Endothelial cell of umbilical vein (primary cell): ENCODE measurements at regions not wholly inside any gene's neighbourhood (a gene's known extent, or its start where the extent isn't known, plus 50 kb on each side); places are given as distances from the start of the nearest gene placed in this dataset.

ENCODE experiments used
- BruUV-seq: library from RNA; stranded (reverse); fragments of 400-500 nt; replicated peaks from 2 replicates; lab custom pipeline; 2021; lab: Mats Ljungman, UMichigan
- CTCF ChIA-PET: fragments of 300-600, 350-600 bp; sonication (Branson Sonifier 250); formaldehyde crosslinking; loops from one replicate; lab custom pipeline; 2021; ENCODE audit warnings: antibody characterized with exemption, inconsistent platforms; lab: Charles Lee
- POLR2A ChIA-PET: fragments of 300-600, 350-600 bp; sonication (Branson Sonifier 250); formaldehyde crosslinking; loops from one replicate; lab custom pipeline; 2021; ENCODE audit warnings: antibody characterized with exemption, inconsistent platforms; lab: Charles Lee
- DNase-seq: peaks from one replicate; pipeline ENCODE4 v3.0.0-alpha.2; 2011; ENCODE audit warnings: low read depth, low spot score
- FAIRE-seq: peaks from 2 replicates; lab custom pipeline; 2011; peaks lifted over from hg19 to GRCh38; lab: Jason Lieb, UNC
- H2AFZ ChIP-seq: 2 replicates; pipeline ENCODE4 v1.6.0; 2012; ENCODE audit warnings: low read depth, low read length, control low read depth, inconsistent platforms
- H3K27ac ChIP-seq: 2 replicates; pipeline ENCODE4 v1.5.1; 2011; ENCODE audit warnings: low read depth, mild to moderate bottlenecking, control low read depth, low read length, moderate library complexity; ENCODE audit not compliant: insufficient read depth
- H3K27me3 ChIP-seq, 2 experiments: 2 replicates each; pipeline versions ENCODE4 v1.6.0 to v1.6.1; 2011; ENCODE audit warnings: low read length in 2 of 2, mixed read lengths in 1 of 2; ENCODE audit not compliant: control insufficient read depth in 2 of 2, insufficient read depth in 2 of 2
- H3K36me3 ChIP-seq, 2 experiments: 2 replicates in 1 of 2; 3 replicates in 1 of 2; pipeline ENCODE4 v1.5.1; 2011; ENCODE audit warnings: low read length in 2 of 2, mild to moderate bottlenecking in 1 of 2, moderate library complexity in 1 of 2; ENCODE audit not compliant: control insufficient read depth in 2 of 2, insufficient read depth in 2 of 2; ENCODE audit errors: extremely low read depth in 1 of 2
- H3K4me1 ChIP-seq: 3 replicates; pipeline ENCODE4 v1.5.1; 2011; ENCODE audit warnings: mild to moderate bottlenecking, low read length; ENCODE audit not compliant: control insufficient read depth, insufficient read depth; ENCODE audit errors: extremely low read depth
- H3K4me2 ChIP-seq: 2 replicates; pipeline ENCODE4 v1.6.1; 2011; ENCODE audit warnings: low read length, control low read depth, mixed read lengths; ENCODE audit not compliant: insufficient read depth
- H3K4me3 ChIP-seq, 3 experiments: fragments of 200-600 bp in 1 of 3; sonication (generic), shearing (Covaris generic) in 1 of 3; replicated peaks in 1 of 3; 2 replicates each; pipeline ENCODE4 v1.5.1; 2011 to 2016; ENCODE audit warnings: control low read depth in 3 of 3, low read length in 3 of 3, mild to moderate bottlenecking in 2 of 3, inconsistent platforms in 1 of 3, low read depth in 1 of 3, moderate library complexity in 1 of 3; ENCODE audit not compliant: insufficient read depth in 1 of 3
- H3K79me2 ChIP-seq: 2 replicates; pipeline ENCODE4 v1.6.0; 2012; ENCODE audit warnings: low read length, inconsistent platforms; ENCODE audit not compliant: control insufficient read depth, insufficient read depth
- H3K9ac ChIP-seq: replicated peaks from 2 replicates; pipeline ENCODE3; 2011; ENCODE audit warnings: low read length, control low read depth; ENCODE audit not compliant: insufficient read depth; ENCODE audit errors: extremely low read depth
- H3K9me1 ChIP-seq: replicated peaks from 3 replicates; pipeline ENCODE4 v1.6.0; 2011; ENCODE audit warnings: mild to moderate bottlenecking, low read length; ENCODE audit not compliant: control insufficient read depth, insufficient read depth; ENCODE audit errors: extremely low read depth
- H3K9me3 ChIP-seq: replicated peaks from 2 replicates; pipeline ENCODE4 v1.5.1; 2012; ENCODE audit warnings: low read length, inconsistent platforms; ENCODE audit not compliant: control insufficient read depth, insufficient read depth
- H4K20me1 ChIP-seq: replicated peaks from 2 replicates; pipeline ENCODE3; 2011; ENCODE audit warnings: mild to moderate bottlenecking, low read length; ENCODE audit not compliant: control insufficient read depth, insufficient read depth; ENCODE audit errors: extremely low read depth
- EZH2 ChIP-seq: IDR thresholded peaks from 2 replicates; pipeline ENCODE4 v1.6.1; 2012; ENCODE audit warnings: borderline replicate concordance, low read depth, mild to moderate bottlenecking, moderate library complexity, low read length, inconsistent platforms; ENCODE audit not compliant: severe bottlenecking
- FOS ChIP-seq: IDR thresholded peaks from 2 replicates; pipeline ENCODE4 v1.6.1; 2011; ENCODE audit warnings: mild to moderate bottlenecking, low read length, moderate library complexity, borderline replicate concordance; ENCODE audit not compliant: insufficient read depth
- GATA2 ChIP-seq: IDR thresholded peaks from 2 replicates; pipeline ENCODE4 v1.7.0; 2011; ENCODE audit warnings: low read depth, mild to moderate bottlenecking, moderate library complexity, mixed read lengths, low read length; ENCODE audit not compliant: insufficient read length, insufficient read depth
- JUN ChIP-seq: IDR thresholded peaks from 2 replicates; pipeline ENCODE4 v1.6.1; 2011; ENCODE audit warnings: borderline replicate concordance, low read depth; ENCODE audit not compliant: insufficient read length, insufficient read depth
- MAX ChIP-seq: IDR thresholded peaks from 2 replicates; pipeline ENCODE4 v1.6.1; 2011; ENCODE audit not compliant: insufficient read depth, insufficient read length
- MYC ChIP-seq: IDR thresholded peaks from one replicate; pipeline ENCODE4 v1.6.1; 2011; ENCODE audit warnings: mild to moderate bottlenecking, low read depth, low read length
- POLR2A ChIP-seq: IDR thresholded peaks from 2 replicates; pipeline ENCODE4 v1.6.1; 2012; ENCODE audit warnings: low read depth, mild to moderate bottlenecking, control low read depth, low read length
- POLR2AphosphoS5 ChIP-seq: IDR thresholded peaks from 2 replicates; pipeline ENCODE4 v1.6.1; 2012; ENCODE audit warnings: low read depth, mild to moderate bottlenecking, control low read depth, low read length, moderate library complexity; ENCODE audit not compliant: insufficient read depth
- dilution Hi-C: fragments of 300-500 bp; cut with MboI; formaldehyde crosslinking; loops from one replicate; pipeline ENCODE4 v1.15.0; 2019; ENCODE audit warnings: low sequenced_read_pairs; ENCODE audit not compliant: extremely low pct_ligation_motif_present
- intact Hi-C: fragments of 100-400 bp; cut with micrococcal nuclease; formaldehyde crosslinking; loops from one replicate; pipeline ENCODE4 v1.10.0; 2022
- TF ChIP-seq, protein P1 (sequence below), 2 donors: IDR thresholded peaks; 1 replicate in 1 of 2; 2 replicates in 1 of 2; pipeline ENCODE4 v1.5.1; 2011; ENCODE audit warnings: low read length in 2 of 2, mild to moderate bottlenecking in 2 of 2, moderate library complexity in 2 of 2, control low read depth in 1 of 2, inconsistent platforms in 1 of 2, low read depth in 1 of 2; ENCODE audit not compliant: insufficient read depth in 1 of 2; ENCODE audit errors: extremely low read depth in 1 of 2

DNA sequence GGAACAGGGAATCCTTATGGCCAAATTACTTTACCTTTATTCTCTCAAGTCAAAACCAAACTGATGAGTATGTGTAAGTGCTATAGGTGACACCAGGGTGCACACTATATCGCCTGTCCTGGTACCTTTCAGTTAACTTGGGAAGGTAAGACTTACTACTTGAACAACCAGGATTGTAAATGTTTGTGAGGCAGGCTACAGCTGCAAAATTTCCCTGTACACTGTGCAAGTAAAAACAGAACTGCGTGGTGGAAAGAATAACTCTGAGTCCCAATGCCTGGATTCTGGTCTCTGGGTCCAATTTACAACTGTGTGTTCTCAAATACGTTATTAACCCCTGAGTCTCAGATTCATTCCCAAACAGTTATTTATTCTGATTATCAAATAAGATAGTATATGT lies 73.5 kb downstream of the TENT5C start:
- H4K20me1 ChIP-seq = no peaks in the 10 kb centered on the region
- H3K9ac ChIP-seq = no peak overlapping the region
- no peak overlapping the region for H3K4me2 ChIP-seq
- POLR2A ChIA-PET = no interaction called here
- H3K27me3 ChIP-seq = no peaks in the 10 kb centered on the region
- TF ChIP-seq FOS (no peak), MAX (no peak), POLR2A (no peak), GATA2 (no peak), EZH2 (no peak), POLR2AphosphoS5 (no peak), MYC (no peak), JUN (no peak)
- TF ChIP-seq, protein P1, sequence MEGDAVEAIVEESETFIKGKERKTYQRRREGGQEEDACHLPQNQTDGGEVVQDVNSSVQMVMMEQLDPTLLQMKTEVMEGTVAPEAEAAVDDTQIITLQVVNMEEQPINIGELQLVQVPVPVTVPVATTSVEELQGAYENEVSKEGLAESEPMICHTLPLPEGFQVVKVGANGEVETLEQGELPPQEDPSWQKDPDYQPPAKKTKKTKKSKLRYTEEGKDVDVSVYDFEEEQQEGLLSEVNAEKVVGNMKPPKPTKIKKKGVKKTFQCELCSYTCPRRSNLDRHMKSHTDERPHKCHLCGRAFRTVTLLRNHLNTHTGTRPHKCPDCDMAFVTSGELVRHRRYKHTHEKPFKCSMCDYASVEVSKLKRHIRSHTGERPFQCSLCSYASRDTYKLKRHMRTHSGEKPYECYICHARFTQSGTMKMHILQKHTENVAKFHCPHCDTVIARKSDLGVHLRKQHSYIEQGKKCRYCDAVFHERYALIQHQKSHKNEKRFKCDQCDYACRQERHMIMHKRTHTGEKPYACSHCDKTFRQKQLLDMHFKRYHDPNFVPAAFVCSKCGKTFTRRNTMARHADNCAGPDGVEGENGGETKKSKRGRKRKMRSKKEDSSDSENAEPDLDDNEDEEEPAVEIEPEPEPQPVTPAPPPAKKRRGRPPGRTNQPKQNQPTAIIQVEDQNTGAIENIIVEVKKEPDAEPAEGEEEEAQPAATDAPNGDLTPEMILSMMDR (IDR thresholded peaks at IDR 0.05; ENCODE audit: extremely low read depth in 1 of 2, insufficient read depth in 1 of 2, low read depth in 1 of 2, low read length in 2 of 2) = no peak
- no peak overlapping the region for H3K27ac ChIP-seq
- BruUV-seq = no TSS peak
- no peaks in the 10 kb centered on the region for H3K36me3 ChIP-seq
- H3K4me1 ChIP-seq = no peaks in the 10 kb centered on the region
- no peaks in the 10 kb centered on the region for H3K9me1 ChIP-seq
- no peak overlapping the region for H2AFZ ChIP-seq
- no peaks in the 10 kb centered on the region for H3K79me2 ChIP-seq
- FAIRE-seq (no peak), DNase-seq (no peak)
- CTCF ChIA-PET = no interaction called here
- dilution Hi-C loops (no loop called here), intact Hi-C loops (loop anchor here (10.0 kb wide), 1 partner anchor 614 kb away; the partner anchor contains the start of gene TTF2)
- no peaks in the 10 kb centered on the region for H3K9me3 ChIP-seq
- no peak overlapping the region for H3K4me3 ChIP-seq
